ENCODE measurements at regions not wholly inside any gene's neighbourhood (a gene's known extent, or its start where the extent isn't known, plus 50 kb on each side); places are given as distances from the start of the nearest gene placed in this dataset.
A peak's percentile ranks its signal among the peaks of the same experiment; 100 is the strongest.

GRCh38 chr6:16955899-16956298 lies 146.0 kb upstream of the STMND1 start:
- ChIA-PET CTCF (interaction anchor here (1.6 kb wide), 1 partner anchor 9 kb away, joined by 7 read pairs; no protein-coding TSS in a partner anchor), POLR2A (no interaction called here)
- DNase-seq (ENCODE audit: extremely low spot score): no peak
- TF ChIP-seq ARNT (IDR thresholded peaks at IDR 0.05): no peak
- TF ChIP-seq ZNF384 (IDR thresholded peaks at IDR 0.05): no peak
- no peak for TF ChIP-seq CTBP1 (IDR thresholded peaks at IDR 0.05; ENCODE audit: borderline replicate concordance)
- no peak for TF ChIP-seq TARDBP (IDR thresholded peaks at IDR 0.05)
- TF ChIP-seq LEF1 (IDR thresholded peaks at IDR 0.05; ENCODE audit: borderline replicate concordance): no peak
- no peak for TF ChIP-seq SP1 (IDR thresholded peaks at IDR 0.05)
- no peak for TF ChIP-seq ELF4 (IDR thresholded peaks at IDR 0.05)

GRCh38 chr6:16953905-16954304 lies 147.9 kb upstream of the STMND1 start:
- POLR2A ChIA-PET: no interaction called here
- no peak for TF ChIP-seq TARDBP (IDR thresholded peaks at IDR 0.05)
- no peak for DNase-seq (ENCODE audit: extremely low spot score)
- CTCF ChIA-PET: no interaction called here

GRCh38 chr6:16953446-16953845 lies 148.4 kb upstream of the STMND1 start:
- ChIA-PET POLR2A (no interaction called here), CTCF (interaction anchor here (1.0 kb wide), 1 partner anchor 12 kb away, joined by 3 read pairs; no protein-coding TSS in a partner anchor)
- DNase-seq (ENCODE audit: extremely low spot score): no peak
- TF ChIP-seq SP1 (IDR thresholded peaks at IDR 0.05) (no peak), ZNF384 (IDR thresholded peaks at IDR 0.05) (no peak), ELF4 (IDR thresholded peaks at IDR 0.05) (no peak)

- TF ChIP-seq SUZ12 (IDR thresholded peaks at IDR 0.05) (no peak), LEF1 (IDR thresholded peaks at IDR 0.05; ENCODE audit: borderline replicate concordance) (no peak), FOXK2 (IDR thresholded peaks at IDR 0.05) (no peak), SP1 (IDR thresholded peaks at IDR 0.05) (no peak), ARNT (IDR thresholded peaks at IDR 0.05) (no peak), L3MBTL2 (conservative IDR thresholded peaks at IDR 0.05) (no peak), NFRKB (IDR thresholded peaks at IDR 0.05) (no peak)
- no peak for DNase-seq (ENCODE audit: extremely low spot score)
- ChIA-PET POLR2A (no interaction called here), CTCF (no interaction called here)
Measured at GRCh38 chr6:16950825-16951495, 150.9 kb upstream of the STMND1 start.

- no peak for TF ChIP-seq FOXM1 (IDR thresholded peaks at IDR 0.05; ENCODE audit: borderline replicate concordance)
- TF ChIP-seq ELF4 (IDR thresholded peaks at IDR 0.05): no peak
- TF ChIP-seq L3MBTL2 (conservative IDR thresholded peaks at IDR 0.05): no peak
- no peak for TF ChIP-seq SP1 (IDR thresholded peaks at IDR 0.05)
- no peak for TF ChIP-seq ZNF384 (IDR thresholded peaks at IDR 0.05)
- no peak for TF ChIP-seq FOXK2 (IDR thresholded peaks at IDR 0.05)
- POLR2A ChIA-PET: no interaction called here
- CTCF ChIA-PET: interaction anchor here (1.0 kb wide), 1 partner anchor 51 kb away, joined by 3 read pairs; no protein-coding TSS in a partner anchor
- no peak for DNase-seq (ENCODE audit: extremely low spot score)
Measured at GRCh38 chr6:16950302-16950701, 151.5 kb upstream of the STMND1 start.

- no peak for DNase-seq (ENCODE audit: extremely low spot score)
- CTCF ChIA-PET: interaction anchor here (0.6 to 1.0 kb wide), 2 partner anchors 15 to 51 kb away, joined by 3 read pairs; no protein-coding TSS in a partner anchor
- TF ChIP-seq SUZ12 (IDR thresholded peaks at IDR 0.05) (no peak), ELF4 (IDR thresholded peaks at IDR 0.05) (no peak), FOXM1 (IDR thresholded peaks at IDR 0.05; ENCODE audit: borderline replicate concordance) (no peak), PKNOX1 (IDR thresholded peaks at IDR 0.05) (no peak), BHLHE40 (IDR thresholded peaks at IDR 0.05; ENCODE audit: borderline replicate concordance) (no peak), L3MBTL2 (conservative IDR thresholded peaks at IDR 0.05) (no peak), FOXK2 (IDR thresholded peaks at IDR 0.05) (no peak), TARDBP (IDR thresholded peaks at IDR 0.05) (no peak), CTBP1 (IDR thresholded peaks at IDR 0.05; ENCODE audit: borderline replicate concordance) (no peak), NFRKB (IDR thresholded peaks at IDR 0.05) (no peak), ZNF384 (IDR thresholded peaks at IDR 0.05) (no peak), HDGF (IDR thresholded peaks at IDR 0.05; ENCODE audit: borderline replicate concordance) (no peak), SP1 (IDR thresholded peaks at IDR 0.05) (no peak), FOXA1 (IDR thresholded peaks at IDR 0.05) (no peak), LEF1 (IDR thresholded peaks at IDR 0.05; ENCODE audit: borderline replicate concordance) (no peak), ARNT (IDR thresholded peaks at IDR 0.05) (no peak)
- POLR2A ChIA-PET: no interaction called here
Measured at GRCh38 chr6:16949716-16950115, 152.1 kb upstream of the STMND1 start.

- TF ChIP-seq HDGF (IDR thresholded peaks at IDR 0.05; ENCODE audit: borderline replicate concordance): no peak
- no peak for TF ChIP-seq FOXK2 (IDR thresholded peaks at IDR 0.05)
- ChIA-PET CTCF (interaction anchor here (0.8 to 2.9 kb wide), 2 partner anchors 12 to 16 kb away, joined by 3 to 12 read pairs; no protein-coding TSS in a partner anchor), POLR2A (no interaction called here)
- DNase-seq (ENCODE audit: extremely low spot score): no peak
Measured at GRCh38 chr6:16948396-16948795, 153.5 kb upstream of the STMND1 start.

GRCh38 chr6:16947375-16948015 lies 154.4 kb upstream of the STMND1 start:
- DNase-seq (ENCODE audit: extremely low spot score): peak; percentile 51
- ChIA-PET CTCF (interaction anchor here (2.9 kb wide), 1 partner anchor 17 kb away, joined by 12 read pairs; no protein-coding TSS in a partner anchor), POLR2A (no interaction called here)
- TF ChIP-seq PKNOX1 (IDR thresholded peaks at IDR 0.05) (no peak), FOXK2 (IDR thresholded peaks at IDR 0.05) (no peak), ZNF384 (IDR thresholded peaks at IDR 0.05) (no peak), BHLHE40 (IDR thresholded peaks at IDR 0.05; ENCODE audit: borderline replicate concordance) (no peak), TARDBP (IDR thresholded peaks at IDR 0.05) (no peak), FOXA1 (IDR thresholded peaks at IDR 0.05) (no peak), ELF4 (IDR thresholded peaks at IDR 0.05) (no peak), SUZ12 (IDR thresholded peaks at IDR 0.05) (no peak), NFRKB (IDR thresholded peaks at IDR 0.05) (no peak), FOXM1 (IDR thresholded peaks at IDR 0.05; ENCODE audit: borderline replicate concordance) (no peak), SP1 (IDR thresholded peaks at IDR 0.05) (no peak), ARNT (IDR thresholded peaks at IDR 0.05) (no peak), CTBP1 (IDR thresholded peaks at IDR 0.05; ENCODE audit: borderline replicate concordance) (no peak), LEF1 (IDR thresholded peaks at IDR 0.05; ENCODE audit: borderline replicate concordance) (no peak), L3MBTL2 (conservative IDR thresholded peaks at IDR 0.05) (no peak), HDGF (IDR thresholded peaks at IDR 0.05; ENCODE audit: borderline replicate concordance) (no peak)

Measured in HEK293T (cell line).